ENCODE measurements at regions not wholly inside any gene's neighbourhood (a gene's known extent, or its start where the extent isn't known, plus 50 kb on each side); places are given as distances from the start of the nearest gene placed in this dataset.

GRCh38 chr12:14194572-14194971, 170.9 kb upstream of the ATF7IP start:
- TF ChIP-seq, protein P1, sequence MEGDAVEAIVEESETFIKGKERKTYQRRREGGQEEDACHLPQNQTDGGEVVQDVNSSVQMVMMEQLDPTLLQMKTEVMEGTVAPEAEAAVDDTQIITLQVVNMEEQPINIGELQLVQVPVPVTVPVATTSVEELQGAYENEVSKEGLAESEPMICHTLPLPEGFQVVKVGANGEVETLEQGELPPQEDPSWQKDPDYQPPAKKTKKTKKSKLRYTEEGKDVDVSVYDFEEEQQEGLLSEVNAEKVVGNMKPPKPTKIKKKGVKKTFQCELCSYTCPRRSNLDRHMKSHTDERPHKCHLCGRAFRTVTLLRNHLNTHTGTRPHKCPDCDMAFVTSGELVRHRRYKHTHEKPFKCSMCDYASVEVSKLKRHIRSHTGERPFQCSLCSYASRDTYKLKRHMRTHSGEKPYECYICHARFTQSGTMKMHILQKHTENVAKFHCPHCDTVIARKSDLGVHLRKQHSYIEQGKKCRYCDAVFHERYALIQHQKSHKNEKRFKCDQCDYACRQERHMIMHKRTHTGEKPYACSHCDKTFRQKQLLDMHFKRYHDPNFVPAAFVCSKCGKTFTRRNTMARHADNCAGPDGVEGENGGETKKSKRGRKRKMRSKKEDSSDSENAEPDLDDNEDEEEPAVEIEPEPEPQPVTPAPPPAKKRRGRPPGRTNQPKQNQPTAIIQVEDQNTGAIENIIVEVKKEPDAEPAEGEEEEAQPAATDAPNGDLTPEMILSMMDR (IDR thresholded peaks at IDR 0.05), result no peak
- no peak for TF ChIP-seq POLR2A (IDR thresholded peaks at IDR 0.05)

All from heart left ventricle (tissue), 13 donors.